ENCODE measurements at regions not wholly inside any gene's neighbourhood (a gene's known extent, or its start where the extent isn't known, plus 50 kb on each side); places are given as distances from the start of the nearest gene placed in this dataset.
A peak's percentile ranks its signal among the peaks of the same experiment; 100 is the strongest.

DNA sequence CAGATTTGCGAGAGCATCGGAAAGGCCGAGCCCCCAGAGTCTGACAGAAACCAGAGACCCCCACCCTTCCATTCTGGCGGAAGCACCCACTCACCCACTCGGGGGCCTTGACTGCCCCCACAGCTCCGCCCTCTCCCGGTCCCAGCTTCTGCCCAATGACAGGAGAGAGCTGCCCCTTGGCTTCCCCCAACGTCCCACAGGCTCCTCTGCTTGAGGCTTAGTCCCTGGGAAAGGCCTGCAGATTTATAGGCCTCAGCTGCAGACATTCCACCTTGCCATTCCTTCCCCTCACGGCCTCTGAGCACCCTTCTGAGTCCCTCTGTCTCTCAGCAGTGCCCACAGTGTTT is 125.0 kb upstream of the NCAM1 start (continued):
- TF ChIP-seq ATF7-NPFF (CRISPR knock-in tag; IDR thresholded peaks at IDR 0.05; ENCODE audit: low read depth) (no peak), KAT8 (CRISPR knock-in tag; IDR thresholded peaks at IDR 0.05) (no peak)

DNA sequence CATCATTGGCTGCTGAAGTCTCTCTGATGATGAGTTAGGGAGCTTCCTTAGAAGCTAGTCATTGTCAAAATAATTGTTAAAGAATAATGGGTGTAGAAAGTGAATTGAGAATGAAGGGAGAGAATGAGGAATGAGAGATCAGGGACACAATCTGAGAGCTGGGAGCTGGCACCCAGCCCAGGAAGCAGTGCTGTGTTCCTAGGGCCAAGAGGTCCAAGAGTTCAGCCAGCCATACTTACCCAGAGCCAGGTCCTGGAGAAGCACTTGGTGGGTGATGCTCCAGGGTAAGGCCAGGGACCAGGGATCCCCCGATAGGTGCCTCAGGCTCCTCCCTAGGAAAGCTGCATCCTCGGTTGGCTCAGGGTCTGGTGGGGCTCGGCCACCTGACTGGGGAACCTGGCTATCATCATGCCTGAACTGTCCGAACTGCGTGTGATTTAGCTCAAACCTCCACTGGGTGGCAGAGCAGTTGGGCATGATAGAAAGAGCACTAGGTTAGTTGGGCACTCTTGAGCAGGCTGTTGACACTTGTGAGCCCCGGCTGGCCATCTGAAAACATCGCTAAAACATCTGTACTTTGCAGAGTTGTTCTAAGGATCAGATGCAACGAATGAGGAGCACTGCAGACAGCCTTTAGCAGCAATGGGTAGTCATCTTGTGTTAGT is 123.9 kb upstream of the NCAM1 start:
- Histone ChIP-seq H3K36me3 (replicated peaks in 1 of 2; ENCODE audit: control insufficient read depth in 1 of 2, insufficient read depth in 2 of 2, low read length in 2 of 2) (no peaks in the 10 kb centered on the region), H4K20me1 (ENCODE audit: insufficient read depth, low read length) (no peaks in the 10 kb centered on the region), H3K4me2 (ENCODE audit: low read depth, low read length) (no peak overlapping the region), H3K4me3 (replicated peaks in 1 of 3; ENCODE audit: insufficient read depth in 1 of 3, low read depth in 2 of 3, low read length in 3 of 3) (no peak overlapping the region), H2AFZ (ENCODE audit: low read length) (no peak overlapping the region), H3K9me3 (ENCODE audit: low read length) (no peaks in the 10 kb centered on the region), H3K27ac (ENCODE audit: extremely low read length, insufficient read depth, low read length) (no peak overlapping the region), H3K79me2 (ENCODE audit: insufficient read depth, low read length) (no peaks in the 10 kb centered on the region), H3K9ac (ENCODE audit: insufficient read depth, low read depth, low read length) (no peak overlapping the region), H3K4me1 (ENCODE audit: insufficient read depth, low read length) (no peaks in the 10 kb centered on the region), H3K27me3 (ENCODE audit: control insufficient read depth in 1 of 2, insufficient read depth in 2 of 2, low read length in 2 of 2) (no peaks in the 10 kb centered on the region)
- DNase-seq (ENCODE audit: low spot score): no peak
- WGBS (ENCODE audit: low lambda C conversion rate): 0% methylated on average over 4 of the region's 8 CpGs
- intact Hi-C loops (cut with micrococcal nuclease; ENCODE audit: unreplicated experiment): no loop called here
- ChIA-PET POLR2A (no interaction called here), CTCF (ENCODE audit: low intra/inter-chr PET ratio, low total read pairs) (no interaction called here)
- in situ Hi-C loops (cut with HindIII; ENCODE audit: extremely low pct_ligation_motif_present, low pct_unique_long_range_greater_than_20kb): loop anchor here (25.0 kb wide), 1 partner anchor 450 kb away; no protein-coding TSS in a partner anchor
- ATAC-seq: peak; percentile 74
- no peak for FAIRE-seq
- BruUV-seq (replicated peaks): no TSS peak
- TF ChIP-seq STAG1 (CRISPR knock-in tag; IDR thresholded peaks at IDR 0.05) (peak; percentile 9; the same call in 1 of the 2 replicates), KLF16 (CRISPR knock-in tag; IDR thresholded peaks at IDR 0.05) (no peak)

DNA sequence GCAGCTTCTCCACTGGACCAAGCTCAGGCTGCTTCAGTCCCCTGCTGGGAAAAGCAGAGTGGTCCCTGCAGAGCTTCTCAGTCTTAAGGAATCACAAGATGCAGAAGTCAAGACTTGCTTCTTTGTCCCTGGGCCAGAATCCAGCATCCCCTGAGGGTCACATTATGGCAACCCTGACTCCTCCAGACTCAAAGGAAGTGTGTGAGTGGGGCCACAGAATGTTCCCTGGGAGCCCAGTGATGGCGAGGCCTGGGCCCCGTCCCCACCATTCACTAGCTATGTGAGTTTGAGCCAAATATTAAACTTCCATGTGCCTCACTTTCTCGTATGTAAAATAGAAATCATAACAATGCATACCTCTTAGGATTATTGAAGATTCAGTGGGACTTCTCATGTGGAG is 122.2 kb upstream of the NCAM1 start:
- H3K36me3 ChIP-seq (replicated peaks in 1 of 2; ENCODE audit: control insufficient read depth in 1 of 2, insufficient read depth in 2 of 2, low read length in 2 of 2): no peaks in the 10 kb centered on the region
- ATAC-seq: no peak
- in situ Hi-C loops (cut with HindIII; ENCODE audit: extremely low pct_ligation_motif_present, low pct_unique_long_range_greater_than_20kb) (loop anchor here (25.0 kb wide), 1 partner anchor 448 kb away; no protein-coding TSS in a partner anchor), intact Hi-C loops (cut with micrococcal nuclease; ENCODE audit: unreplicated experiment) (no loop called here)
- no TSS peak for BruUV-seq (replicated peaks)
- no peak overlapping the region for H2AFZ ChIP-seq (ENCODE audit: low read length)
- H3K9ac ChIP-seq (ENCODE audit: insufficient read depth, low read depth, low read length): no peak overlapping the region
- H3K79me2 ChIP-seq (ENCODE audit: insufficient read depth, low read length): no peaks in the 10 kb centered on the region
- no peaks in the 10 kb centered on the region for H3K4me1 ChIP-seq (ENCODE audit: insufficient read depth, low read length)
- no peak overlapping the region for H3K4me2 ChIP-seq (ENCODE audit: low read depth, low read length)
- no peaks in the 10 kb centered on the region for H3K9me3 ChIP-seq (ENCODE audit: low read length)
- DNase-seq (ENCODE audit: low spot score): no peak
- ChIA-PET POLR2A (no interaction called here), CTCF (ENCODE audit: low intra/inter-chr PET ratio, low total read pairs) (no interaction called here)
- no peak overlapping the region for H3K27ac ChIP-seq (ENCODE audit: extremely low read length, insufficient read depth, low read length)
- no peaks in the 10 kb centered on the region for H4K20me1 ChIP-seq (ENCODE audit: insufficient read depth, low read length)
- H3K4me3 ChIP-seq (replicated peaks in 1 of 3; ENCODE audit: insufficient read depth in 1 of 3, low read depth in 2 of 3, low read length in 3 of 3): no peak overlapping the region
- H3K27me3 ChIP-seq (ENCODE audit: control insufficient read depth in 1 of 2, insufficient read depth in 2 of 2, low read length in 2 of 2): no peaks in the 10 kb centered on the region
- no peak for FAIRE-seq
- WGBS (ENCODE audit: low lambda C conversion rate): 6% methylated on average over 3 of the region's 3 CpGs
- TF ChIP-seq, protein P1, sequence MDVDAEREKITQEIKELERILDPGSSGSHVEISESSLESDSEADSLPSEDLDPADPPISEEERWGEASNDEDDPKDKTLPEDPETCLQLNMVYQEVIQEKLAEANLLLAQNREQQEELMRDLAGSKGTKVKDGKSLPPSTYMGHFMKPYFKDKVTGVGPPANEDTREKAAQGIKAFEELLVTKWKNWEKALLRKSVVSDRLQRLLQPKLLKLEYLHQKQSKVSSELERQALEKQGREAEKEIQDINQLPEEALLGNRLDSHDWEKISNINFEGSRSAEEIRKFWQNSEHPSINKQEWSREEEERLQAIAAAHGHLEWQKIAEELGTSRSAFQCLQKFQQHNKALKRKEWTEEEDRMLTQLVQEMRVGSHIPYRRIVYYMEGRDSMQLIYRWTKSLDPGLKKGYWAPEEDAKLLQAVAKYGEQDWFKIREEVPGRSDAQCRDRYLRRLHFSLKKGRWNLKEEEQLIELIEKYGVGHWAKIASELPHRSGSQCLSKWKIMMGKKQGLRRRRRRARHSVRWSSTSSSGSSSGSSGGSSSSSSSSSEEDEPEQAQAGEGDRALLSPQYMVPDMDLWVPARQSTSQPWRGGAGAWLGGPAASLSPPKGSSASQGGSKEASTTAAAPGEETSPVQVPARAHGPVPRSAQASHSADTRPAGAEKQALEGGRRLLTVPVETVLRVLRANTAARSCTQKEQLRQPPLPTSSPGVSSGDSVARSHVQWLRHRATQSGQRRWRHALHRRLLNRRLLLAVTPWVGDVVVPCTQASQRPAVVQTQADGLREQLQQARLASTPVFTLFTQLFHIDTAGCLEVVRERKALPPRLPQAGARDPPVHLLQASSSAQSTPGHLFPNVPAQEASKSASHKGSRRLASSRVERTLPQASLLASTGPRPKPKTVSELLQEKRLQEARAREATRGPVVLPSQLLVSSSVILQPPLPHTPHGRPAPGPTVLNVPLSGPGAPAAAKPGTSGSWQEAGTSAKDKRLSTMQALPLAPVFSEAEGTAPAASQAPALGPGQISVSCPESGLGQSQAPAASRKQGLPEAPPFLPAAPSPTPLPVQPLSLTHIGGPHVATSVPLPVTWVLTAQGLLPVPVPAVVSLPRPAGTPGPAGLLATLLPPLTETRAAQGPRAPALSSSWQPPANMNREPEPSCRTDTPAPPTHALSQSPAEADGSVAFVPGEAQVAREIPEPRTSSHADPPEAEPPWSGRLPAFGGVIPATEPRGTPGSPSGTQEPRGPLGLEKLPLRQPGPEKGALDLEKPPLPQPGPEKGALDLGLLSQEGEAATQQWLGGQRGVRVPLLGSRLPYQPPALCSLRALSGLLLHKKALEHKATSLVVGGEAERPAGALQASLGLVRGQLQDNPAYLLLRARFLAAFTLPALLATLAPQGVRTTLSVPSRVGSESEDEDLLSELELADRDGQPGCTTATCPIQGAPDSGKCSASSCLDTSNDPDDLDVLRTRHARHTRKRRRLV (CRISPR knock-in tag; IDR thresholded peaks at IDR 0.05): no peak
- TF ChIP-seq ZSCAN20 (CRISPR knock-in tag; IDR thresholded peaks at IDR 0.05; ENCODE audit: borderline replicate concordance) (no peak), KDM5B (CRISPR knock-in tag; IDR thresholded peaks at IDR 0.05; ENCODE audit: borderline replicate concordance) (no peak), SP2 (CRISPR knock-in tag; IDR thresholded peaks at IDR 0.05) (no peak), GATAD1 (CRISPR knock-in tag; IDR thresholded peaks at IDR 0.05) (no peak)

Measured in HepG2 (cell line).